Endothelial cell of umbilical vein (primary cell): ENCODE measurements at regions not wholly inside any gene's neighbourhood (a gene's known extent, or its start where the extent isn't known, plus 50 kb on each side); places are given as distances from the start of the nearest gene placed in this dataset.

Experiments
- BruUV-seq: library from RNA; stranded (reverse); fragments of 400-500 nt; replicated peaks from 2 replicates; lab custom pipeline; 2021; lab: Mats Ljungman, UMichigan
- CTCF ChIA-PET: fragments of 300-600, 350-600 bp; sonication (Branson Sonifier 250); formaldehyde crosslinking; loops from one replicate; lab custom pipeline; 2021; ENCODE audit warnings: antibody characterized with exemption, inconsistent platforms; lab: Charles Lee
- POLR2A ChIA-PET: fragments of 300-600, 350-600 bp; sonication (Branson Sonifier 250); formaldehyde crosslinking; loops from one replicate; lab custom pipeline; 2021; ENCODE audit warnings: antibody characterized with exemption, inconsistent platforms; lab: Charles Lee
- DNase-seq: peaks from one replicate; pipeline ENCODE4 v3.0.0-alpha.2; 2011; ENCODE audit warnings: low read depth, low spot score
- FAIRE-seq: peaks from 2 replicates; lab custom pipeline; 2011; peaks lifted over from hg19 to GRCh38; lab: Jason Lieb, UNC
- H2AFZ ChIP-seq: 2 replicates; pipeline ENCODE4 v1.6.0; 2012; ENCODE audit warnings: low read depth, low read length, control low read depth, inconsistent platforms
- H3K27ac ChIP-seq: 2 replicates; pipeline ENCODE4 v1.5.1; 2011; ENCODE audit warnings: low read depth, mild to moderate bottlenecking, control low read depth, low read length, moderate library complexity; ENCODE audit not compliant: insufficient read depth
- H3K27me3 ChIP-seq, 2 experiments: 2 replicates each; pipeline versions ENCODE4 v1.6.0 to v1.6.1; 2011; ENCODE audit warnings: low read length in 2 of 2, mixed read lengths in 1 of 2; ENCODE audit not compliant: control insufficient read depth in 2 of 2, insufficient read depth in 2 of 2
- H3K36me3 ChIP-seq, 2 experiments: 2 replicates in 1 of 2; 3 replicates in 1 of 2; pipeline ENCODE4 v1.5.1; 2011; ENCODE audit warnings: low read length in 2 of 2, mild to moderate bottlenecking in 1 of 2, moderate library complexity in 1 of 2; ENCODE audit not compliant: control insufficient read depth in 2 of 2, insufficient read depth in 2 of 2; ENCODE audit errors: extremely low read depth in 1 of 2
- H3K4me1 ChIP-seq: 3 replicates; pipeline ENCODE4 v1.5.1; 2011; ENCODE audit warnings: mild to moderate bottlenecking, low read length; ENCODE audit not compliant: control insufficient read depth, insufficient read depth; ENCODE audit errors: extremely low read depth
- H3K4me2 ChIP-seq: 2 replicates; pipeline ENCODE4 v1.6.1; 2011; ENCODE audit warnings: low read length, control low read depth, mixed read lengths; ENCODE audit not compliant: insufficient read depth
- H3K4me3 ChIP-seq, 3 experiments: fragments of 200-600 bp in 1 of 3; sonication (generic), shearing (Covaris generic) in 1 of 3; replicated peaks in 1 of 3; 2 replicates each; pipeline ENCODE4 v1.5.1; 2011 to 2016; ENCODE audit warnings: control low read depth in 3 of 3, low read length in 3 of 3, mild to moderate bottlenecking in 2 of 3, inconsistent platforms in 1 of 3, low read depth in 1 of 3, moderate library complexity in 1 of 3; ENCODE audit not compliant: insufficient read depth in 1 of 3
- H3K79me2 ChIP-seq: 2 replicates; pipeline ENCODE4 v1.6.0; 2012; ENCODE audit warnings: low read length, inconsistent platforms; ENCODE audit not compliant: control insufficient read depth, insufficient read depth
- H3K9ac ChIP-seq: replicated peaks from 2 replicates; pipeline ENCODE3; 2011; ENCODE audit warnings: low read length, control low read depth; ENCODE audit not compliant: insufficient read depth; ENCODE audit errors: extremely low read depth
- H3K9me1 ChIP-seq: replicated peaks from 3 replicates; pipeline ENCODE4 v1.6.0; 2011; ENCODE audit warnings: mild to moderate bottlenecking, low read length; ENCODE audit not compliant: control insufficient read depth, insufficient read depth; ENCODE audit errors: extremely low read depth
- H3K9me3 ChIP-seq: replicated peaks from 2 replicates; pipeline ENCODE4 v1.5.1; 2012; ENCODE audit warnings: low read length, inconsistent platforms; ENCODE audit not compliant: control insufficient read depth, insufficient read depth
- H4K20me1 ChIP-seq: replicated peaks from 2 replicates; pipeline ENCODE3; 2011; ENCODE audit warnings: mild to moderate bottlenecking, low read length; ENCODE audit not compliant: control insufficient read depth, insufficient read depth; ENCODE audit errors: extremely low read depth
- CTCF ChIP-seq, 2 donors: IDR thresholded peaks; 1 replicate in 1 of 2; 2 replicates in 1 of 2; pipeline ENCODE4 v1.5.1; 2011; ENCODE audit warnings: low read length in 2 of 2, mild to moderate bottlenecking in 2 of 2, moderate library complexity in 2 of 2, control low read depth in 1 of 2, inconsistent platforms in 1 of 2, low read depth in 1 of 2; ENCODE audit not compliant: insufficient read depth in 1 of 2; ENCODE audit errors: extremely low read depth in 1 of 2
- EZH2 ChIP-seq: IDR thresholded peaks from 2 replicates; pipeline ENCODE4 v1.6.1; 2012; ENCODE audit warnings: borderline replicate concordance, low read depth, mild to moderate bottlenecking, moderate library complexity, low read length, inconsistent platforms; ENCODE audit not compliant: severe bottlenecking
- FOS ChIP-seq: IDR thresholded peaks from 2 replicates; pipeline ENCODE4 v1.6.1; 2011; ENCODE audit warnings: mild to moderate bottlenecking, low read length, moderate library complexity, borderline replicate concordance; ENCODE audit not compliant: insufficient read depth
- GATA2 ChIP-seq: IDR thresholded peaks from 2 replicates; pipeline ENCODE4 v1.7.0; 2011; ENCODE audit warnings: low read depth, mild to moderate bottlenecking, moderate library complexity, mixed read lengths, low read length; ENCODE audit not compliant: insufficient read length, insufficient read depth
- JUN ChIP-seq: IDR thresholded peaks from 2 replicates; pipeline ENCODE4 v1.6.1; 2011; ENCODE audit warnings: borderline replicate concordance, low read depth; ENCODE audit not compliant: insufficient read length, insufficient read depth
- MYC ChIP-seq: IDR thresholded peaks from one replicate; pipeline ENCODE4 v1.6.1; 2011; ENCODE audit warnings: mild to moderate bottlenecking, low read depth, low read length
- POLR2A ChIP-seq: IDR thresholded peaks from 2 replicates; pipeline ENCODE4 v1.6.1; 2012; ENCODE audit warnings: low read depth, mild to moderate bottlenecking, control low read depth, low read length
- POLR2AphosphoS5 ChIP-seq: IDR thresholded peaks from 2 replicates; pipeline ENCODE4 v1.6.1; 2012; ENCODE audit warnings: low read depth, mild to moderate bottlenecking, control low read depth, low read length, moderate library complexity; ENCODE audit not compliant: insufficient read depth
- dilution Hi-C: fragments of 300-500 bp; cut with MboI; formaldehyde crosslinking; loops from one replicate; pipeline ENCODE4 v1.15.0; 2019; ENCODE audit warnings: low sequenced_read_pairs; ENCODE audit not compliant: extremely low pct_ligation_motif_present
- intact Hi-C: fragments of 100-400 bp; cut with micrococcal nuclease; formaldehyde crosslinking; loops from one replicate; pipeline ENCODE4 v1.10.0; 2022
- TF ChIP-seq, protein P1 (sequence below): IDR thresholded peaks from 2 replicates; pipeline ENCODE4 v1.6.1; 2011; ENCODE audit not compliant: insufficient read depth, insufficient read length

DNA sequence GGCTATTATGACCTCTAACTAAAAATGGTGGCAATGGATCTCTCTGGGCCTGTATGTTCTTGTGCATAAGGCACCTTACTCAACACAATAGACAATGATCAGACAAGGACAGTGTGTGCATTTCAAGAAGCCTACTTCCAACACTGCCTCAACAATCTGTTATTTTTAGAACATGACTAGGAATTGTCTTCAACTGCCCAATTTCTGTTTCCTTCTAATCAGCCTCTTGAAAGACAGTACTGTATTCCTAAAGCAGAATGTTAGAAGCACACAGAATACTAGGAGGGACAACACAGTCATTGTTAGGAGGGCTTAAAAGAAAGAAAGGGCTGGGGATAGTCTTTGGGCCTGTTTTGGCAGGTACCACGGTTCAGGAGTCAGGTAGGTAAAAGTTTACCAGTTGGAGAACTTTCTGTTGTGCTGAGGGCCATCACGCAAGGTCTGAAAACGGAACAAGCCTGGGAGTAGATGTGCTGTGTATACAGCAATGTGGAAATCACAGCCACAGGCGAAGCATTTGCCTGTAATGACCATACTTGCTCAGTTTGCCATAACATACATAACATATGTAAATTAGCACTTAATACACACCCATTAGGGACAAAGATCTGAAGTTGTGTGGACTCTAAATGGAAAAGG, 100.8 kb upstream of the ATXN3L start:
- dilution Hi-C loops (no loop called here), intact Hi-C loops (no loop called here)
- BruUV-seq: no TSS peak
- FAIRE-seq (no peak), DNase-seq (no peak)
- no peaks in the 10 kb centered on the region for H3K9me1 ChIP-seq
- H3K4me2 ChIP-seq: no peak overlapping the region
- H2AFZ ChIP-seq: no peak overlapping the region
- H4K20me1 ChIP-seq: no peaks in the 10 kb centered on the region
- H3K36me3 ChIP-seq: no peaks in the 10 kb centered on the region
- ChIA-PET CTCF (no interaction called here), POLR2A (no interaction called here)
- no peaks in the 10 kb centered on the region for H3K9me3 ChIP-seq
- H3K27me3 ChIP-seq: no peaks in the 10 kb centered on the region
- no peak overlapping the region for H3K9ac ChIP-seq
- H3K79me2 ChIP-seq: no peaks in the 10 kb centered on the region
- no peak for TF ChIP-seq POLR2AphosphoS5
- TF ChIP-seq JUN: no peak
- no peak for TF ChIP-seq MYC
- TF ChIP-seq GATA2: no peak
- TF ChIP-seq, protein P1, sequence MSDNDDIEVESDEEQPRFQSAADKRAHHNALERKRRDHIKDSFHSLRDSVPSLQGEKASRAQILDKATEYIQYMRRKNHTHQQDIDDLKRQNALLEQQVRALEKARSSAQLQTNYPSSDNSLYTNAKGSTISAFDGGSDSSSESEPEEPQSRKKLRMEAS: no peak
- no peak for TF ChIP-seq EZH2
- no peak for TF ChIP-seq POLR2A
- no peak for TF ChIP-seq FOS
- no peak for TF ChIP-seq CTCF (IDR thresholded peaks at IDR 0.05; ENCODE audit: extremely low read depth in 1 of 2, insufficient read depth in 1 of 2, low read depth in 1 of 2, low read length in 2 of 2)
- peaks cover 9% of the 10 kb centered on the region for H3K4me1 ChIP-seq
- H3K27ac ChIP-seq: no peak overlapping the region
- H3K4me3 ChIP-seq: no peak overlapping the region
